Pons (tissue), 1 donor: ENCODE measurements at regions not wholly inside any gene's neighbourhood (a gene's known extent, or its start where the extent isn't known, plus 50 kb on each side); places are given as distances from the start of the nearest gene placed in this dataset.

Experiments used
- DNase-seq: peaks from one replicate; pipeline ENCODE4 v3.0.0-alpha.2; 2016; ENCODE audit warnings: low spot score

GRCh38 chr16:65543781-65544740, 422.2 kb upstream of the CDH11 start:
- no peak for DNase-seq

GRCh38 chr16:65541646-65542045, 419.8 kb upstream of the CDH11 start:
- DNase-seq, result no peak

GRCh38 chr16:65540901-65541300, 419.0 kb upstream of the CDH11 start:
- no peak for DNase-seq

- DNase-seq, result no peak
These were observed 417.1 kb upstream of the CDH11 start for GRCh38 chr16:65538976-65539375.

- DNase-seq, result no peak
These were observed 415.5 kb upstream of the CDH11 start for GRCh38 chr16:65537336-65537735.

- DNase-seq, result no peak
These were observed 412.3 kb upstream of the CDH11 start for GRCh38 chr16:65534121-65534528.

- no peak for DNase-seq
These were observed 411.0 kb upstream of the CDH11 start for GRCh38 chr16:65532846-65533245.

GRCh38 chr16:65532258-65532657, 410.4 kb upstream of the CDH11 start:
- DNase-seq, result peak; percentile 30

GRCh38 chr16:65531475-65531874, 409.6 kb upstream of the CDH11 start:
- DNase-seq, result no peak

GRCh38 chr16:65525707-65526106, 403.8 kb upstream of the CDH11 start:
- no peak for DNase-seq

GRCh38 chr16:65524997-65525396, 403.1 kb upstream of the CDH11 start:
- DNase-seq, result no peak

GRCh38 chr16:65524231-65524630, 402.4 kb upstream of the CDH11 start:
- no peak for DNase-seq

GRCh38 chr16:65523283-65523944, 401.6 kb upstream of the CDH11 start:
- no peak for DNase-seq

- no peak for DNase-seq
These were observed 400.5 kb upstream of the CDH11 start for GRCh38 chr16:65522412-65522811.

GRCh38 chr16:65521633-65522328, 399.9 kb upstream of the CDH11 start:
- DNase-seq, result no peak

GRCh38 chr16:65519402-65519801, 397.5 kb upstream of the CDH11 start:
- no peak for DNase-seq

- DNase-seq, result no peak
These were observed 393.3 kb upstream of the CDH11 start for GRCh38 chr16:65515193-65515592.

GRCh38 chr16:65510850-65511249, 389.0 kb upstream of the CDH11 start:
- DNase-seq, result no peak

- no peak for DNase-seq
These were observed 388.4 kb upstream of the CDH11 start for GRCh38 chr16:65510241-65510640.

- no peak for DNase-seq
These were observed 387.3 kb upstream of the CDH11 start for GRCh38 chr16:65509172-65509571.

- DNase-seq, result no peak
These were observed 379.1 kb upstream of the CDH11 start for GRCh38 chr16:65500919-65501318.

GRCh38 chr16:65500007-65500406, 378.1 kb upstream of the CDH11 start:
- no peak for DNase-seq

- no peak for DNase-seq
These were observed 377.7 kb upstream of the CDH11 start for GRCh38 chr16:65499566-65499965.
